ENCODE measurements at regions not wholly inside any gene's neighbourhood (a gene's known extent, or its start where the extent isn't known, plus 50 kb on each side); places are given as distances from the start of the nearest gene placed in this dataset.

DNA sequence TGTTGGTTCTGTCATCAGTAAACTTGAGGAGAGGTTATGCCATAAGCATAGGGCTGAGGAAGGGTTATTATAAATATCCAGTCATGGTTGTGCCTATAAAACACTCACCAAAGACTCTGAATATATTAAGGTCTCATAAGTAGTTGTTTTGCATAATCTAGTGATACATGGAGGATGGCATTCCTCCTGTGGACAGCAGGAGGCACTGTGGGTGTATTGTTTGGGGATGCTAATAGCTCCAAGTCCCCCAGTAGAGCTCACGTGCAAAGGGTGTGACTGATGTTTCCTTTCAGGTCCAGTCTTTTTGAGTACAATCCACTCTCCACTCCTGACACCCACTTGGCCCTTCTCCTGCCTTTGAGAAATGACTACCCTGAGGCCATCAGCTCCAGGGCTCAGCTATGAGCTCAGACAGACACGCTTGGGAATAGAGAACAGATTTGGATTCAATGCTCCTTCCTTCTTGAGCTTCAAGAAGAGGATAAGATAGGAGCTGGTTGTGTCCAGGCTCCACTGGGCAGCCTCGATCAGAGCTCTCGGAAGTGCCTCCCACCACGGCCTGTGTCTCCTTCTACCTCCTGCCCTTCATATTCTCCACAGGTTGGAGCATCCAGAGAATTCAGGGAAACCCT, 85.2 kb upstream of the IGLL5 start:
- no peak for DNase-seq (ENCODE audit: low read depth)

GRCh38 chr22:22803285-22803853, 84.2 kb upstream of the IGLL5 start:
- no peak for DNase-seq (ENCODE audit: low read depth)

DNA sequence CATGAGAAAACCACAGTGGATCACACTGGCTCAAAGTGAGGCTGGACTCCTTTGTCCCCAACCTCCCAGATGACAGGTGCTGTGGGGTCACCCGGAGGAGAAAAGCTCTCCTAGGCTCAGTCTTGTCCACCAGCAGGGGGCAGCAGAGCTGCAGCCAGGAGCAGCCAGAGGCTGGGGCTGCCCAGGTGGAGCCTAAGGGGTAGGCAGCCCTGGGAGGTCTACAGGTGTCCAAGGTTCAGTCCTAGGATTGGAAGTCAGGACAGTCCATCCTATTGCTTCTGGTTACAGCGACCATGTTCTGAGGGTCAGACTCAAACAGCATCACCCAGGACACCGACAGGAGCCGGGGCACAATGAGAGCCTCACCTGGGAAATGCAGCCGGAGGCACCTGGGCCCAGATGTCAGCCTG, 77.6 kb upstream of the IGLL5 start:
- peak; percentile 5 for DNase-seq (ENCODE audit: low read depth)

DNA sequence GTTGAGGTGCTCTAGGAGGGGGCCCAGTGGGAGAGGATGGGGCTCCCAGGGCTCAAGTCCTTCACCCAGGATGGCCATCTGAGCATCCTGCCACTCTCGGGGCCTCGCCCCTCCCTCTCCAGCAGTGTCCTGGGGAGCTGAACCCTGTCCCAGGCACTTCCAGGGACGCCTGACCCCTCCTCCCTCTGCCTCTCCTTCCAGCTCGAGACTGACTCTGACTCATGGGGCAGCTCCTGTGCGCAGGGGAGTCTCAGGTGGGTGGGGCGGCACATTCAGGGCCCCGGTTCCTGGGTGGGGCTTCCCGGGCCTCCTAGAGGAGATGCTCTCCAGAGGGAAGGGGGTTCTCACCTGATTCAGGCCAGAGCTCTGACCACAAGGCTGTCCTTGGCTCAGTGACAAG, 77.1 kb upstream of the IGLL5 start:
- no peak for DNase-seq (ENCODE audit: low read depth)

- no peak for DNase-seq (ENCODE audit: low read depth)
Measured at GRCh38 chr22:22811016-22812009, 76.3 kb upstream of the IGLL5 start.

DNA sequence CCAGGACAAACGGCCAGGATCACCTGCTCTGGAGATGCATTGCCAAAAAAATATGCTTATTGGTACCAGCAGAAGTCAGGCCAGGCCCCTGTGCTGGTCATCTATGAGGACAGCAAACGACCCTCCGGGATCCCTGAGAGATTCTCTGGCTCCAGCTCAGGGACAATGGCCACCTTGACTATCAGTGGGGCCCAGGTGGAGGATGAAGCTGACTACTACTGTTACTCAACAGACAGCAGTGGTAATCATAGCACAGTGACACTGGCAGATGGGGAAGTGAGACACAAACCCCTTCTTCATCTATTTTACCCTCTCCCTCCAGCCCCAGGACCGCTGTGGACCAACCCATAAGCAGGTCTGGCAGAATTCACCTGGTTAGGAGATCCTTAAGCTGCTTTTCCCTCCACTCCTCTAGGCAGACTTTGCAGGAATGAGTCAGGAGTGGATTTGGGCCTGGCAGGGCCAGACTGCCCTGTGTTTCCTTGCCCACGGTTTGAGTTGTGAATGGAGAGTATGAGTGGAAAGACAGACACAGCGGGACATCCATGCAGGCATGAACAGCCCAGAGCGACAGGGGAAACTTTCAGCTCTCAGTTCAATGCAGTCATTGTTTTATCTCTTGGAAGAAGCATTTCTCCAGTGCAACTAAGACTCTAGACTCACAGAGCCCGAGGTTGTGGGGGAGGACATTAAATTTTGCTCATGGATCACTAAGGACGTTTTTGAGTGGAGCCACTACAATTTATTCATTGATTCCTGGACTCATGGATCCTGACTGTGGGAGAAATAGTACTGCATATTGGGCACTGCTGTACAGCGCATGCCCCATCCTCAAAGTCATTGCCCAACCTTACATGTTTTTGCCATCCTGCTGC, 75.3 kb upstream of the IGLL5 start:
- DNase-seq (ENCODE audit: low read depth): no peak

- DNase-seq (ENCODE audit: low read depth): no peak
Measured at GRCh38 chr22:22813126-22814075, 74.2 kb upstream of the IGLL5 start.

DNA sequence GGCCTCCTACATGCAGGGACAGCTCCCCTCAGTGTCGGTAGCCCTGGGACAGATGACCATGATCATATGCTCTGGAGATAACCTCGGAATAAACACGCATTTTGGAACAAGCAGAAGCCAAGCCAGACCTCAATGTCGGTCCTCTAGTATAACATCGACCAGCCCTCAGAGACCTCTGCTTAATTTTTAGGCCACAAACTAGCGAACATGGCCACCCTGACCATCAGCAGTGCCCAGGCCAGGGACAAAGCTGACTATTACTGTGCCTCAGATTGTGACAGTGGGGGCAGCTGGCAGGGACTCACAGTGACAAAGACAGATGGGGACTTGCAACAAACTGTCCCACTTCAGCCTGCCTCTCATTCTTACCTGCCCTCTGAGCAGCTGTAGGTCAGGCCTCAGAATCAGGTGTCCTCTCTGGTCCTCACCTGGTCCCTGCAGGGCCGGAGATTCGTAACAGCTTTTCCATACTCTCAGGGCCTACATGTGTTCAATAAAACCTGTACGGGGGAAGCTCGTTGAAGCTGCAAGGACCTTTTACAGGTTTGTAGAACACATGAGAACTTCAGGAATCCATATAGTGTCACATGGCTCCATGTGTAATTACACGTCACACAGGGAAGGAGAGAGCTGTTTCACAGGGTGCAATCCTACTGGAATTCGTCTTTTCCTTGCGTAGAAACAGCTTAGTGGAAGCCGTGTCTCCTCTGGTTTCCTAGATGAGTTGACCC, 72.8 kb upstream of the IGLL5 start:
- DNase-seq (ENCODE audit: low read depth): no peak

DNA sequence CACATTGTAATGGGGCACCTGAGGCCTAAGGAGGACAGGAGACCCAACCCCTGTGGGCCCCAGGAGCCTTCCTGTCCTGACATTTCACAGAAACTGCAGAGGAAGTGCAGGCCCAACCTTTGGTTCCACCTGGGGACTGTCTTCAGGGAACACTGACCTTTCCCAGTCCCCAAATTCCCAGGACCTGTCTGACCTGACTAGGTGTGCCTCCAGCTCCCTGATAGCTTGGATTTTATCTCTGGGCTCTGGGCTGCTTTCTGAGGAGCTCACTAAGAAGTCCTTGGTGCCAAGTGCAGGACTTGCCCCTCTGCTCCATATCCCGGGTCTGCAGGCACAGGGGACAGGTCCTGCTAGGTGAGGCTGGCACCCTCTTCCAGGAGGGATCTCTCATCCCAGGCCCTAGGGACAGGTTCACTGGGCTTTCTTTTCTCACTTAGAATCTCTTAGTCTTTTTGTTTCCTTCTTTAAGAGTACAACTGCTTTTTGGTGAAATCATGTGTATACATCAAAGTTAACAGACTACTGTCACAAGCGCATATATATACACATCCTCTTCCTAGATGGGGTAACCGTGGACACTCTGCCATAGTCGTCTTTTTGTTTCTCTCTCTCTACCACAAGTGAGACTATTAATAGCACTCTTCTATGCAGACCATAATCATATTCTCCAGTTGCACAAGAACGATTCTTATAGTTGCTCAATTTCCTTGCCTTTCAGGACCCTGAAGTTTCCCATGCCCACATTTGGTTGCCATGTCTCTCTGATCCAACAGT, 72.0 kb upstream of the IGLL5 start:
- no peak for DNase-seq (ENCODE audit: low read depth)

- DNase-seq (ENCODE audit: low read depth): no peak
Measured at GRCh38 chr22:22816171-22816514, 71.5 kb upstream of the IGLL5 start.

- DNase-seq (ENCODE audit: low read depth): no peak
Measured at GRCh38 chr22:22816766-22817410, 70.7 kb upstream of the IGLL5 start.

- DNase-seq (ENCODE audit: low read depth): no peak
Measured at GRCh38 chr22:22817468-22818201, 70.0 kb upstream of the IGLL5 start.

DNA sequence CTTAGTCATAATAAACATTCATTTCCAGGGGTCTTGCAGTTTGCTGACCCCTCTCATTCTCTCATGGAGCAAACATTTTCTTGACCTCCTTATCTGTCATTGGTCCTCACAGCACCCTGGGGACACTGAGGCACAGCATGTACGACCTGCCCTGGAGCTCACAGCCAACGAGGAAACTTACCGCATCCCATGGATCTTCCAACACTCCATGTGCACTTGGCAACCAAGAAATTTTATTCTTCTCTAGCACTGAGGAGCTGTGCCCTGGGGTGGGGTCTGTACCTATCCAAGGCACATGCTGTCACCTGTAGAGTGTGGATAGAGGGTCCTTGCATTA, 69.4 kb upstream of the IGLL5 start:
- DNase-seq (ENCODE audit: low read depth): no peak

GRCh38 chr22:22818861-22819855, 68.5 kb upstream of the IGLL5 start:
- no peak for DNase-seq (ENCODE audit: low read depth)

GRCh38 chr22:22820076-22820475, 67.5 kb upstream of the IGLL5 start:
- no peak for DNase-seq (ENCODE audit: low read depth)

- DNase-seq (ENCODE audit: low read depth): no peak
Measured at GRCh38 chr22:22820626-22821025, 67.0 kb upstream of the IGLL5 start.

DNA sequence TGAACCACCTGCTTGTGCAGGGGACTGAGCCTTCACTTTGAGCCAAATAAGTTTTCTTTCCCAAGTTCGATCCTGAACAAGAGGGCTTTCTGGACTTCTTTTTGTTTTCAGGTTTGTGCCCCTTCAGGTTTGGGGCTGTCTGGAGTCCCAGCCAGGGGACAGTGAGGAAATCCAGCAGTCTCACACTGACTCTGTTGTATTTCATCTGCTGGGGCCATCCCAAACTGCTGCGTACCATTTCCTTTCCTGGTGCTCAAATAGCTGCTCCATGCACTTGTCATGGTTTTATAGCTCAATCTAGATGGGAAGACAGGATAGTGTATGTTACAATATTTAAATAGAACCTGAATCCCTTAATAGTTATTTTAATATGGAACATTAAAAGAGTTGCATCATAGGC, 66.3 kb upstream of the IGLL5 start:
- DNase-seq (ENCODE audit: low read depth): no peak

Measured in M059J (cell line).